Thyroid gland (tissue), 4 donors: ENCODE measurements at regions not wholly inside any gene's neighbourhood (a gene's known extent, or its start where the extent isn't known, plus 50 kb on each side); places are given as distances from the start of the nearest gene placed in this dataset.

ENCODE experiments used
- CTCF ChIP-seq, 6 experiments: fragments of 200-600 bp in 3 of 6; fragments of 450-650 bp in 3 of 6; sonication (generic) in 3 of 6; IDR thresholded peaks; one replicate each; pipeline ENCODE4 v1.5.1; 2016 to 2019; ENCODE audit warnings: antibody characterized with exemption in 6 of 6, mild to moderate bottlenecking in 2 of 6, inconsistent platforms in 1 of 6, moderate library complexity in 1 of 6
- POLR2A ChIP-seq, 2 donors: fragments of 450-650 bp; IDR thresholded peaks; one replicate each; pipeline ENCODE4 v1.6.1; 2017; ENCODE audit warnings: antibody characterized with exemption in 2 of 2, mild to moderate bottlenecking in 2 of 2, moderate library complexity in 1 of 2

DNA sequence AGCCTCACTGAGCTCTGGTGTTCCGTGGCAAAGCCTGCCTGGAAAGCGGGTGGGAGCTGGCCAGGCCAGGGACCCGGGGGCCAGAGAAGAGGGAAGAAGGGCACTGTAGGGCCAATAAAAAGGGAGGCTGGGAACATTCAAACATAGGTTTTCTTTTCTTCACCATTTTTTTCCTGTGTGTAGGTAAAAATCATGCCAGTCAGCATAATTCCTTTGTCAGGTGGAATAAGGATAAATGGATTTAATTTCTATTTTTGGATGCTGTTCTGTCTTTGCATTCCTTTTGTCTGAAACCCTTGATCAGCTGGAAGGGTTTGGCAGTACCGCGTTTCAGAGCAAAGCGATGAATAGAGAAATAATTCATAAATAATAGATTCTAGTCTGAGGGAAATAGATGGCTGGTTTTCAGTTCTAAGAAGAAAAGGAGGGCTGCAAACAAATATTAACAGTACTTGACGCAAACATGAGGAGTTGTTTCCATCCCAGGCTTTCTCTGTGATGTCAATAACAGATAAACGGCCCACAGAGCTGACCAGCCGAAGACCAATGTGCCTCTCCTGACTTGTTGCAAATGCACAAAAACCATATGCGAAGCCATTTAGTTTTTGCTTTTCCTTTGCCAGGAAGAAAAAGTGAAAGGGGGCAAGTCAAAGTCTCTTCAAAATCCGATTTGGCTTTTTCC, 384.4 kb downstream of the TSN start:
- TF ChIP-seq POLR2A (IDR thresholded peaks at IDR 0.05) (no peak), CTCF (IDR thresholded peaks at IDR 0.05) (no peak)
